HepG2 (cell line): ENCODE measurements at regions not wholly inside any gene's neighbourhood (a gene's known extent, or its start where the extent isn't known, plus 50 kb on each side); places are given as distances from the start of the nearest gene placed in this dataset.

Source experiments
- ATAC-seq: fragments of 200-7000 bp; cut with Tn5 transposase; 3 replicates; pipeline ENCODE4 v1.9.1; 2020; ENCODE audit warnings: mild to moderate bottlenecking, moderate library complexity
- BruUV-seq: library from RNA; stranded (reverse); fragments of 400-500 nt; replicated peaks from 2 replicates; lab custom pipeline; 2021; lab: Mats Ljungman, UMichigan
- CTCF ChIA-PET: fragments of 300-600 bp; formaldehyde crosslinking; extraction: SDS; loops from one replicate; lab custom pipeline; 2021; ENCODE audit warnings: low total read pairs, inconsistent platforms, low intra/inter-chr PET ratio; lab: Yijun Ruan, JAX
- POLR2A ChIA-PET: fragments of 350-600 bp; sonication (Branson Sonifier 250); formaldehyde crosslinking; loops from one replicate; lab custom pipeline; 2020; ENCODE audit warnings: antibody characterized with exemption, inconsistent platforms; lab: Yijun Ruan, JAX
- DNase-seq: peaks from one replicate; pipeline ENCODE4 v3.0.0-alpha.2; 2015; ENCODE audit warnings: low spot score
- FAIRE-seq: peaks from 3 replicates; lab custom pipeline; 2011; peaks lifted over from hg19 to GRCh38; lab: Jason Lieb, UNC
- H2AFZ ChIP-seq: one replicate; pipeline ENCODE4 v1.6.1; 2011; ENCODE audit warnings: low read length, inconsistent platforms
- H3K27ac ChIP-seq: fragments of 300-600 bp; 3 replicates; pipeline ENCODE4 v1.8.0; 2011; ENCODE audit warnings: mixed run types, mild to moderate bottlenecking, mixed read lengths, low read length, inconsistent platforms; ENCODE audit not compliant: insufficient read depth; ENCODE audit errors: extremely low read length
- H3K27me3 ChIP-seq, 2 experiments: fragments of 200-600 bp in 1 of 2; 2 replicates in 1 of 2; 3 replicates in 1 of 2; pipeline versions ENCODE4 v1.6.0 to v1.8.0; 2011; ENCODE audit warnings: low read length in 2 of 2, mild to moderate bottlenecking in 2 of 2, moderate library complexity in 2 of 2, inconsistent platforms in 1 of 2; ENCODE audit not compliant: insufficient read depth in 2 of 2, control insufficient read depth in 1 of 2
- H3K36me3 ChIP-seq, 2 experiments: fragments of 200-600 bp in 1 of 2; replicated peaks in 1 of 2; 2 replicates in 1 of 2; 3 replicates in 1 of 2; pipeline versions ENCODE4 v1.5.1 to v1.8.0; 2011; ENCODE audit warnings: low read length in 2 of 2, inconsistent platforms in 1 of 2; ENCODE audit not compliant: insufficient read depth in 2 of 2, control insufficient read depth in 1 of 2
- H3K4me1 ChIP-seq: 2 replicates; pipeline ENCODE4 v1.5.1; 2012; ENCODE audit warnings: low read length, inconsistent platforms; ENCODE audit not compliant: insufficient read depth
- H3K4me2 ChIP-seq: 2 replicates; pipeline ENCODE4 v1.6.0; 2011; ENCODE audit warnings: low read depth, low read length, inconsistent platforms
- H3K4me3 ChIP-seq, 3 experiments: fragments of 200-600 bp in 1 of 3; sonication (generic), shearing (Covaris generic) in 1 of 3; replicated peaks in 1 of 3; 2 replicates each; pipeline ENCODE4 v1.5.1; 2011 to 2016; ENCODE audit warnings: low read length in 3 of 3, inconsistent platforms in 2 of 3, low read depth in 2 of 3, mild to moderate bottlenecking in 2 of 3, control low read depth in 1 of 3, mixed read lengths in 1 of 3; ENCODE audit not compliant: insufficient read depth in 1 of 3
- H3K79me2 ChIP-seq: one replicate; pipeline ENCODE4 v1.6.1; 2011; ENCODE audit warnings: low read length, inconsistent platforms; ENCODE audit not compliant: insufficient read depth
- H3K9ac ChIP-seq: 2 replicates; pipeline ENCODE4 v1.6.0; 2011; ENCODE audit warnings: mild to moderate bottlenecking, low read depth, low read length, inconsistent platforms; ENCODE audit not compliant: insufficient read depth
- H3K9me3 ChIP-seq: 2 replicates; pipeline ENCODE4 v1.5.1; 2012; ENCODE audit warnings: mild to moderate bottlenecking, low read length
- H4K20me1 ChIP-seq: 2 replicates; pipeline ENCODE4 v1.6.0; 2011; ENCODE audit warnings: inconsistent platforms, mild to moderate bottlenecking, low read length, moderate library complexity; ENCODE audit not compliant: insufficient read depth
- ARID2 ChIP-seq: sonication (generic); formaldehyde crosslinking; IDR thresholded peaks from 2 replicates; pipeline ENCODE4 v1.8.1; 2022; ENCODE audit warnings: mild to moderate bottlenecking, missing genetic modification reagents, borderline replicate concordance
- ATM ChIP-seq: fragments of 450-650 bp; IDR thresholded peaks from 2 replicates; pipeline ENCODE4 v1.7.1; 2017; ENCODE audit warnings: mild to moderate bottlenecking, borderline replicate concordance
- CCAR2 ChIP-seq: fragments of 200-400 bp; formaldehyde crosslinking; optimal IDR thresholded peaks from 2 replicates; pipeline ENCODE3; 2018; ENCODE audit warnings: low read depth, mild to moderate bottlenecking, low read length, moderate library complexity
- FOXP1 ChIP-seq, 2 experiments: fragments of 450-650 bp in 1 of 2; IDR thresholded peaks; 2 replicates each; pipeline ENCODE4 v1.6.1; 2017 to 2018; ENCODE audit warnings: antibody characterized with exemption in 1 of 2
- HOXA7 ChIP-seq: sonication (generic); formaldehyde crosslinking; IDR thresholded peaks from 2 replicates; pipeline ENCODE4 v1.8.1; 2022; ENCODE audit warnings: mild to moderate bottlenecking, missing genetic modification reagents, moderate library complexity
- MXD1 ChIP-seq: sonication (generic); formaldehyde crosslinking; IDR thresholded peaks from 2 replicates; pipeline ENCODE4 v1.4.0; 2020; ENCODE audit warnings: mild to moderate bottlenecking, missing genetic modification reagents
- NFATC3 ChIP-seq: sonication (generic); formaldehyde crosslinking; IDR thresholded peaks from 2 replicates; pipeline ENCODE4 v1.5.1; 2020; ENCODE audit warnings: mild to moderate bottlenecking, missing genetic modification reagents
- NR2F6 ChIP-seq, 2 experiments: IDR thresholded peaks; 2 replicates each; pipeline ENCODE4 v1.6.1; 2016; ENCODE audit warnings: antibody characterized with exemption in 1 of 2, mild to moderate bottlenecking in 1 of 2
- ZNF547 ChIP-seq: sonication (generic); formaldehyde crosslinking; IDR thresholded peaks from 2 replicates; pipeline ENCODE4 v1.5.1; 2020; ENCODE audit warnings: mild to moderate bottlenecking, missing genetic modification reagents
- ZNF577 ChIP-seq: sonication (generic); formaldehyde crosslinking; IDR thresholded peaks from 2 replicates; pipeline ENCODE4 v1.4.0; 2020; ENCODE audit warnings: mild to moderate bottlenecking, low read depth, missing genetic modification reagents, borderline replicate concordance
- ZNF674 ChIP-seq: sonication (generic); formaldehyde crosslinking; IDR thresholded peaks from 2 replicates; pipeline ENCODE4 v1.5.0; 2020; ENCODE audit warnings: low read depth, mild to moderate bottlenecking, missing genetic modification reagents
- ZNF773 ChIP-seq: sonication (generic); formaldehyde crosslinking; IDR thresholded peaks from 2 replicates; pipeline ENCODE4 v1.4.0; 2020; ENCODE audit warnings: missing genetic modification reagents, borderline replicate concordance
- ZSCAN20 ChIP-seq: sonication (generic); formaldehyde crosslinking; IDR thresholded peaks from 2 replicates; pipeline ENCODE4 v1.4.0; 2020; ENCODE audit warnings: missing genetic modification reagents, mild to moderate bottlenecking, borderline replicate concordance
- WGBS: methylation state at CpG from one replicate; pipeline ENCODE4 v1.1.6; 2017; ENCODE audit warnings: low lambda C conversion rate; 5-methylcytosine and 5-hydroxymethylcytosine counted together
- in situ Hi-C: cut with HindIII; loops from 2 replicates; pipeline ENCODE4 v1.10.0; 2017; ENCODE audit warnings: low pct_unique_long_range_greater_than_20kb; ENCODE audit not compliant: extremely low pct_ligation_motif_present
- intact Hi-C: fragments of 100-400 bp; cut with micrococcal nuclease; formaldehyde crosslinking; loops from one replicate; pipeline ENCODE4 v1.10.0; 2022; ENCODE audit not compliant: unreplicated experiment
- TF ChIP-seq, protein P1 (sequence below), 2 experiments: fragments of 450-650 bp in 1 of 2; sonication (generic) in 1 of 2; formaldehyde crosslinking; IDR thresholded peaks; 2 replicates each; pipeline versions ENCODE4 v1.5.0 to v1.8.0; 2020 to 2022; ENCODE audit warnings: mild to moderate bottlenecking in 1 of 2, missing genetic modification reagents in 1 of 2
- TF ChIP-seq, protein P2 (sequence below): sonication (generic); formaldehyde crosslinking; IDR thresholded peaks from 2 replicates; pipeline ENCODE4 v1.8.1; 2023; ENCODE audit warnings: mild to moderate bottlenecking, inconsistent platforms, moderate library complexity, missing genetic modification reagents, borderline replicate concordance
- TF ChIP-seq, protein P3 (sequence below): sonication (generic); formaldehyde crosslinking; IDR thresholded peaks from 2 replicates; pipeline ENCODE4 v1.8.0; 2022; ENCODE audit warnings: missing genetic modification reagents, mild to moderate bottlenecking, moderate library complexity, borderline replicate concordance
- TF ChIP-seq, protein P4 (sequence below): sonication (generic); formaldehyde crosslinking; IDR thresholded peaks from 2 replicates; pipeline ENCODE4 v1.4.0; 2020; ENCODE audit warnings: missing genetic modification reagents

GRCh38 chr21:27813344-27813743, 846.5 kb upstream of the ADAMTS5 start:
- Histone ChIP-seq H3K4me2 (no peak overlapping the region), H3K79me2 (no peaks in the 10 kb centered on the region), H3K27me3 (no peaks in the 10 kb centered on the region), H3K27ac (no peak overlapping the region), H4K20me1 (no peaks in the 10 kb centered on the region), H3K4me1 (no peaks in the 10 kb centered on the region), H2AFZ (no peak overlapping the region), H3K9ac (no peak overlapping the region), H3K9me3 (peaks cover 91% of the 10 kb centered on the region), H3K36me3 (no peaks in the 10 kb centered on the region), H3K4me3 (no peak overlapping the region)
- 2% methylated on average over 1 of the region's 1 CpG for WGBS
- ChIA-PET CTCF (no interaction called here), POLR2A (no interaction called here)
- no TSS peak for BruUV-seq
- intact Hi-C loops (no loop called here), in situ Hi-C loops (no loop called here)
- no peak for DNase-seq
- no peak for ATAC-seq
- FAIRE-seq, result no peak
- TF ChIP-seq, protein P1, sequence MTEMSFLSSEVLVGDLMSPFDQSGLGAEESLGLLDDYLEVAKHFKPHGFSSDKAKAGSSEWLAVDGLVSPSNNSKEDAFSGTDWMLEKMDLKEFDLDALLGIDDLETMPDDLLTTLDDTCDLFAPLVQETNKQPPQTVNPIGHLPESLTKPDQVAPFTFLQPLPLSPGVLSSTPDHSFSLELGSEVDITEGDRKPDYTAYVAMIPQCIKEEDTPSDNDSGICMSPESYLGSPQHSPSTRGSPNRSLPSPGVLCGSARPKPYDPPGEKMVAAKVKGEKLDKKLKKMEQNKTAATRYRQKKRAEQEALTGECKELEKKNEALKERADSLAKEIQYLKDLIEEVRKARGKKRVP (CRISPR knock-in tag; IDR thresholded peaks at IDR 0.05), result no peak
- TF ChIP-seq HOXA7 (no peak), ZNF577 (no peak), FOXP1 (IDR thresholded peaks at IDR 0.05) (no peak), FOXP1 (CRISPR knock-in tag; IDR thresholded peaks at IDR 0.05) (no peak), ZSCAN20 (CRISPR knock-in tag) (no peak), ZNF674 (CRISPR knock-in tag) (no peak), NFATC3 (CRISPR knock-in tag) (no peak), ZNF547 (CRISPR knock-in tag) (no peak), NR2F6 (IDR thresholded peaks at IDR 0.05) (no peak), NR2F6 (CRISPR knock-in tag; IDR thresholded peaks at IDR 0.05) (no peak), ZNF773 (CRISPR knock-in tag) (no peak), MXD1 (CRISPR knock-in tag) (no peak), ARID2 (CRISPR knock-in tag) (no peak), ATM (no peak), CCAR2 (no peak)
- TF ChIP-seq, protein P2, sequence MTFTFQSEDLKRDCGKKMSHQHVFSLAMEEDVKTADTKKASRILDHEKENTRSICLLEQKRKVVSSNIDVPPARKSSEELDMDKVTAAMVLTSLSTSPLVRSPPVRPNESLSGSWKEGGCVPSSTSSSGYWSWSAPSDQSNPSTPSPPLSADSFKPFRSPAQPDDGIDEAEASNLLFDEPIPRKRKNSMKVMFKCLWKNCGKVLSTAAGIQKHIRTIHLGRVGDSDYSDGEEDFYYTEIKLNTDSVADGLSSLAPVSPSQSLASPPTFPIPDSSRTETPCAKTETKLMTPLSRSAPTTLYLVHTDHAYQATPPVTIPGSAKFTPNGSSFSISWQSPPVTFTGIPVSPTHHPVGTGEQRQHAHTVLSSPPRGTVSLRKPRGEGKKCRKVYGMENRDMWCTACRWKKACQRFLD (CRISPR knock-in tag), result no peak
- TF ChIP-seq, protein P3, sequence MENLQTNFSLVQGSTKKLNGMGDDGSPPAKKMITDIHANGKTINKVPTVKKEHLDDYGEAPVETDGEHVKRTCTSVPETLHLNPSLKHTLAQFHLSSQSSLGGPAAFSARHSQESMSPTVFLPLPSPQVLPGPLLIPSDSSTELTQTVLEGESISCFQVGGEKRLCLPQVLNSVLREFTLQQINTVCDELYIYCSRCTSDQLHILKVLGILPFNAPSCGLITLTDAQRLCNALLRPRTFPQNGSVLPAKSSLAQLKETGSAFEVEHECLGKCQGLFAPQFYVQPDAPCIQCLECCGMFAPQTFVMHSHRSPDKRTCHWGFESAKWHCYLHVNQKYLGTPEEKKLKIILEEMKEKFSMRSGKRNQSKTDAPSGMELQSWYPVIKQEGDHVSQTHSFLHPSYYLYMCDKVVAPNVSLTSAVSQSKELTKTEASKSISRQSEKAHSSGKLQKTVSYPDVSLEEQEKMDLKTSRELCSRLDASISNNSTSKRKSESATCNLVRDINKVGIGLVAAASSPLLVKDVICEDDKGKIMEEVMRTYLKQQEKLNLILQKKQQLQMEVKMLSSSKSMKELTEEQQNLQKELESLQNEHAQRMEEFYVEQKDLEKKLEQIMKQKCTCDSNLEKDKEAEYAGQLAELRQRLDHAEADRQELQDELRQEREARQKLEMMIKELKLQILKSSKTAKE, result no peak
- TF ChIP-seq, protein P4, sequence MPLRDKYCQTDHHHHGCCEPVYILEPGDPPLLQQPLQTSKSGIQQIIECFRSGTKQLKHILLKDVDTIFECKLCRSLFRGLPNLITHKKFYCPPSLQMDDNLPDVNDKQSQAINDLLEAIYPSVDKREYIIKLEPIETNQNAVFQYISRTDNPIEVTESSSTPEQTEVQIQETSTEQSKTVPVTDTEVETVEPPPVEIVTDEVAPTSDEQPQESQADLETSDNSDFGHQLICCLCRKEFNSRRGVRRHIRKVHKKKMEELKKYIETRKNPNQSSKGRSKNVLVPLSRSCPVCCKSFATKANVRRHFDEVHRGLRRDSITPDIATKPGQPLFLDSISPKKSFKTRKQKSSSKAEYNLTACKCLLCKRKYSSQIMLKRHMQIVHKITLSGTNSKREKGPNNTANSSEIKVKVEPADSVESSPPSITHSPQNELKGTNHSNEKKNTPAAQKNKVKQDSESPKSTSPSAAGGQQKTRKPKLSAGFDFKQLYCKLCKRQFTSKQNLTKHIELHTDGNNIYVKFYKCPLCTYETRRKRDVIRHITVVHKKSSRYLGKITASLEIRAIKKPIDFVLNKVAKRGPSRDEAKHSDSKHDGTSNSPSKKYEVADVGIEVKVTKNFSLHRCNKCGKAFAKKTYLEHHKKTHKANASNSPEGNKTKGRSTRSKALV (CRISPR knock-in tag), result no peak
